ENCODE measurements at regions not wholly inside any gene's neighbourhood (a gene's known extent, or its start where the extent isn't known, plus 50 kb on each side); places are given as distances from the start of the nearest gene placed in this dataset.

GRCh38 chr4:23572382-23572781 lies 317.5 kb downstream of the PPARGC1A start:
- intact Hi-C loops (cut with micrococcal nuclease): no loop called here
- peaks cover 5% of the 10 kb centered on the region for H3K9me3 Mint-ChIP-seq
- no peaks in the 10 kb centered on the region for H3K36me3 Mint-ChIP-seq
- H3K4me1 Mint-ChIP-seq (ENCODE audit: low read depth): no peaks in the 10 kb centered on the region
- no peak for DNase-seq
- POLR2A ChIA-PET: no interaction called here
- no peaks in the 10 kb centered on the region for H3K27me3 Mint-ChIP-seq
- H3K27ac Mint-ChIP-seq: no peak overlapping the region
- CTCF ChIA-PET: no interaction called here
- no peak overlapping the region for H3K4me3 Mint-ChIP-seq

DNA sequence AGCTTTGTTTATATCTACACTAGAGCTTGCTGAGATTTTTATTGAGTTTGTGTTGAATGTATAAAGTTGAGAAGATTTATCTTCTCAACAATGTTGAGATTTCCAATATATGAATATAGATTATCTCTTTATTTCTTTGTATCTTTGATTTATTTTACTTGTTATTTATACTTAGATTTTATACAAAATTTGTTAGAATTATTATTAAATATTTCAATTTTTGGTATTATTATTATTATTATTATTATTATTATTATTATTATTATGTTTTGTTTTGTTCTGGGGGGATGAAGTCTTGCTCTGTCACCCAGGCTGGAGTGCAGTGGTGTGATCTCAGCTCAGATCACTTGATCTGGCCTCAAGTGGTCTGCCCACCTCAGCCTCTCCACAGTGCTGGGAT lies 322.5 kb downstream of the PPARGC1A start:
- H3K4me1 Mint-ChIP-seq (ENCODE audit: low read depth): no peaks in the 10 kb centered on the region
- H3K27ac Mint-ChIP-seq: no peak overlapping the region
- POLR2A ChIA-PET: no interaction called here
- H3K9me3 Mint-ChIP-seq: peaks cover 2% of the 10 kb centered on the region
- intact Hi-C loops (cut with micrococcal nuclease): no loop called here
- no peak for DNase-seq
- H3K27me3 Mint-ChIP-seq: no peaks in the 10 kb centered on the region
- H3K4me3 Mint-ChIP-seq: no peak overlapping the region
- no peaks in the 10 kb centered on the region for H3K36me3 Mint-ChIP-seq
- CTCF ChIA-PET: no interaction called here

DNA sequence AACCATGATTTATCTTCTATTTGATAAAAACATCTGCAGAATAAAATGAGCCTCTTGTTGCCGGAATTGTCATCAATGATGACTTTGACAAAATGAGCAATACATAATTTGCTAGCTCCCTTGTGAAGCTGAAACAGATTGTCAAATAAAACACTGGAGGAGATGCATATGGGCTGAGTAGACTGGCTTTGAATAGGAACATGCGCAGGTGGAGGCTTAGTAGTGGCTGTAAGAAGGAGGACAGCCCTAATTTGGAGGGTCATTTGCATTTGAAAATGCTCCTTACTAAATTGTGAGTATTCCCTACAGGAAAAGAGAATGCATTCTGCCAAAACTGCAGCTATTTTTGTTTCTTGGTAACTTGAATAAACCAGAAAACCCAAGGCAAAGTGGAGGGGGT lies 329.1 kb downstream of the PPARGC1A start:
- no peak overlapping the region for H3K27ac Mint-ChIP-seq
- H3K9me3 Mint-ChIP-seq: peaks cover 2% of the 10 kb centered on the region
- H3K4me3 Mint-ChIP-seq: no peak overlapping the region
- POLR2A ChIA-PET: no interaction called here
- CTCF ChIA-PET: no interaction called here
- intact Hi-C loops (cut with micrococcal nuclease): no loop called here
- no peaks in the 10 kb centered on the region for H3K36me3 Mint-ChIP-seq
- no peaks in the 10 kb centered on the region for H3K4me1 Mint-ChIP-seq (ENCODE audit: low read depth)
- no peak for DNase-seq
- no peaks in the 10 kb centered on the region for H3K27me3 Mint-ChIP-seq

- no peaks in the 10 kb centered on the region for H3K36me3 Mint-ChIP-seq
- no peak overlapping the region for H3K27ac Mint-ChIP-seq
- peaks cover 12% of the 10 kb centered on the region for H3K9me3 Mint-ChIP-seq
- intact Hi-C loops (cut with micrococcal nuclease): no loop called here
- POLR2A ChIA-PET: no interaction called here
- H3K27me3 Mint-ChIP-seq: no peaks in the 10 kb centered on the region
- H3K4me3 Mint-ChIP-seq: no peak overlapping the region
- CTCF ChIA-PET: no interaction called here
- no peak for DNase-seq
- no peaks in the 10 kb centered on the region for H3K4me1 Mint-ChIP-seq (ENCODE audit: low read depth)
Observed at GRCh38 chr4:23558101-23558500, 331.7 kb downstream of the PPARGC1A start.

DNA sequence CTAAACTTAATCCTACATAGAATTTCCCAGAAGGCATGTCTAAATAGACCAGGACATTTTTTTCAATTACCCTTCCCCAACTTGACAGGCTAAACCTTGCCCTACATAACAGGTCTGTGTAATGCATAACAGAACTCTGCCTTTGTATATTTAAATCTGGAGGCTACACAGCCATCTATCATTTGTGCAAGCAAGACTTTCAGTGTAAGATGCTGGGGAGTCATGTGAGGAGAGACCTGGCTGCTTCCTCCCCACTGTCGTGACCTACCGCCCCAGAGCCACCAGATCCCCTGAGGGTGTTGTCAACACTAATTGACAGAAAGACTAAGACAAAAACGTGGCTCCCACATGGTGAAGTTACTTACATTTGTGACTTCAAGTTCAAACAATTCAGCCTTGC lies 342.2 kb downstream of the PPARGC1A start:
- POLR2A ChIA-PET: no interaction called here
- DNase-seq: no peak
- H3K4me3 Mint-ChIP-seq: no peak overlapping the region
- intact Hi-C loops (cut with micrococcal nuclease): no loop called here
- H3K27me3 Mint-ChIP-seq: no peaks in the 10 kb centered on the region
- no peaks in the 10 kb centered on the region for H3K36me3 Mint-ChIP-seq
- no peaks in the 10 kb centered on the region for H3K4me1 Mint-ChIP-seq (ENCODE audit: low read depth)
- no peak overlapping the region for H3K27ac Mint-ChIP-seq
- H3K9me3 Mint-ChIP-seq: no peaks in the 10 kb centered on the region
- CTCF ChIA-PET: no interaction called here

DNA sequence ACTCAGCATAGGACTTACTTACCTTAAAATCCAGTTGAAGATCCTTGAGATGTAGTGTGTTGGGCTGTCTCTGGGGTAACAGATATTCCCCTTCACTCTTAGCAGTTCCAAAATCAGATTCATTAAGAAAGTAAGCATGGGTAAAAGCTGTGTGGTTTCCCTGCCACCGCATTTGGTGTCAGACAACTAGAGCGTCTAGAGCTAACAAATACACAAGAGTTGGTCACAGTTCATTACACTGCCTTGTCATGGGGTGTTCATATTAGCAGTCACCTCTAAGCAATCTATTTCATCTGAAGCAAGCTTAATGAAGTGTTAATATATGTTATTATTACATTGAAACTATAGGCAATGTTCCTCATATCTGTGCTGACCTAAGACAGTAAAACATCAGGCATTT lies 342.8 kb downstream of the PPARGC1A start:
- Mint-ChIP-seq H3K27ac (no peak overlapping the region), H3K4me3 (no peak overlapping the region), H3K36me3 (no peaks in the 10 kb centered on the region), H3K27me3 (no peaks in the 10 kb centered on the region), H3K4me1 (ENCODE audit: low read depth) (no peaks in the 10 kb centered on the region), H3K9me3 (no peaks in the 10 kb centered on the region)
- CTCF ChIA-PET: interaction anchor here (0.6 kb wide), 1 partner anchor 126 kb away, joined by 3 read pairs; no protein-coding TSS in a partner anchor
- intact Hi-C loops (cut with micrococcal nuclease): no loop called here
- POLR2A ChIA-PET: no interaction called here
- no peak for DNase-seq

GRCh38 chr4:23539969-23540569 lies 349.8 kb downstream of the PPARGC1A start:
- Mint-ChIP-seq H3K4me3 (no peak overlapping the region), H3K27ac (no peak overlapping the region), H3K27me3 (no peaks in the 10 kb centered on the region), H3K9me3 (peaks cover 21% of the 10 kb centered on the region), H3K36me3 (no peaks in the 10 kb centered on the region), H3K4me1 (ENCODE audit: low read depth) (no peaks in the 10 kb centered on the region)
- CTCF ChIA-PET: no interaction called here
- intact Hi-C loops (cut with micrococcal nuclease): no loop called here
- DNase-seq: no peak
- POLR2A ChIA-PET: no interaction called here

DNA sequence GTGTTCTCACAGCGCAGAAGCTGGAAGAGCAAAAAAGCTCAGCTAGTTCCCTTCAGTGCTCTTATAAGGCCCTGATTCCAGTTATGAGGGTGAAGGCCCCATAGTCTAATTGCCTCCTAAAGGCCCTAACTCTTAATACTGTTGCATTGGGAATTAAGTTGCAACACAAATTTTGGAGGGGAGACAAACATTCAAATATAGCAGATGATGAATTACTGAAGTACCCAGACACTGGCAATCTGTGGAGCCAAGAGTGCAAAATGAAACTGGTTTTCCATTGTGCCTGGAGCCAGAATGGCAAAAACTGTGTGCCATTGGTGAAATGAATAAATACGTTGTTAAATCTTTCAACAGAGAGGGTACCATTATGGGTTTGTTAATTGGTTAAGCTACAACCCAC lies 356.0 kb downstream of the PPARGC1A start:
- no peak for DNase-seq
- intact Hi-C loops (cut with micrococcal nuclease): no loop called here
- Mint-ChIP-seq H3K4me1 (ENCODE audit: low read depth) (no peaks in the 10 kb centered on the region), H3K27me3 (no peaks in the 10 kb centered on the region), H3K4me3 (no peak overlapping the region), H3K9me3 (peaks cover 32% of the 10 kb centered on the region), H3K36me3 (no peaks in the 10 kb centered on the region), H3K27ac (no peak overlapping the region)
- CTCF ChIA-PET: no interaction called here
- POLR2A ChIA-PET: no interaction called here

DNA sequence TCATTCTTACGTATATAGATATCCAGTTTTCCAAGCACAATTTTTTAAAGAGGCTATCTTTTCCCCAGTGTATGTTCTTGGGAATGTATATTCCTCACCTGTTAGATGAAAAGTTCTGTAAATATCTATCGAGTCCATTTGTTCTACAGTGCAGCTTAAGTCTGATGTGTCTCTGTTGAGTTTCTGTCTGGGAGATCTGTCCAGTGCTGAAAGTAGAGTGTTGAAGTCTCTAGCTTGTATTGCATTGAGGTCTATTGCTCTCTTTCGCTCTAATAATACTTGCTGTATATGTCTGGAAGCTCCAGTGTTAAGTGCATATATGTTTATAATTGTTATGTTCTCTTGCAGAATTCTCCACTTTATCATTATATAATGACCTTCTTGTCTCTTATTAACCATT lies 373.1 kb downstream of the PPARGC1A start:
- intact Hi-C loops (cut with micrococcal nuclease): no loop called here
- CTCF ChIA-PET: no interaction called here
- no peak overlapping the region for H3K4me3 Mint-ChIP-seq

GRCh38 chr4:23504083-23504482 lies 385.8 kb downstream of the PPARGC1A start:
- no peaks in the 10 kb centered on the region for H3K36me3 Mint-ChIP-seq
- ChIA-PET CTCF (no interaction called here), POLR2A (no interaction called here)
- no peak overlapping the region for H3K4me3 Mint-ChIP-seq
- DNase-seq: no peak
- H3K27ac Mint-ChIP-seq: no peak overlapping the region
- intact Hi-C loops (cut with micrococcal nuclease): no loop called here
- no peaks in the 10 kb centered on the region for H3K4me1 Mint-ChIP-seq (ENCODE audit: low read depth)
- H3K27me3 Mint-ChIP-seq: no peaks in the 10 kb centered on the region
- H3K9me3 Mint-ChIP-seq: no peaks in the 10 kb centered on the region

More for the DNA sequence above, 373.1 kb downstream of the PPARGC1A start:
- no peak overlapping the region for H3K27ac Mint-ChIP-seq
- POLR2A ChIA-PET: no interaction called here
- no peaks in the 10 kb centered on the region for H3K36me3 Mint-ChIP-seq
- H3K4me1 Mint-ChIP-seq (ENCODE audit: low read depth): no peaks in the 10 kb centered on the region
- H3K9me3 Mint-ChIP-seq: peaks cover 11% of the 10 kb centered on the region
- DNase-seq: no peak
- H3K27me3 Mint-ChIP-seq: no peaks in the 10 kb centered on the region

GRCh38 chr4:23500894-23501449 lies 388.9 kb downstream of the PPARGC1A start:
- CTCF ChIA-PET: no interaction called here

GRCh38 chr4:23485801-23486200 lies 404.0 kb downstream of the PPARGC1A start:
- intact Hi-C loops (cut with micrococcal nuclease): no loop called here
- no peak overlapping the region for H3K27ac Mint-ChIP-seq
- no peak for DNase-seq
- H3K4me1 Mint-ChIP-seq (ENCODE audit: low read depth): no peaks in the 10 kb centered on the region
- H3K4me3 Mint-ChIP-seq: no peak overlapping the region
- no peaks in the 10 kb centered on the region for H3K9me3 Mint-ChIP-seq
- H3K27me3 Mint-ChIP-seq: no peaks in the 10 kb centered on the region
- no peaks in the 10 kb centered on the region for H3K36me3 Mint-ChIP-seq
- ChIA-PET CTCF (no interaction called here), POLR2A (interaction anchor here (0.9 kb wide), 1 partner anchor 49 kb away, joined by 3 read pairs; no protein-coding TSS in a partner anchor)

More at GRCh38 chr4:23500894-23501449, 388.9 kb downstream of the PPARGC1A start:
- intact Hi-C loops (cut with micrococcal nuclease): no loop called here
- H3K4me3 Mint-ChIP-seq: no peak overlapping the region
- DNase-seq: no peak
- H3K27me3 Mint-ChIP-seq: no peaks in the 10 kb centered on the region
- H3K27ac Mint-ChIP-seq: no peak overlapping the region
- H3K36me3 Mint-ChIP-seq: no peaks in the 10 kb centered on the region
- POLR2A ChIA-PET: no interaction called here
- H3K9me3 Mint-ChIP-seq: peaks cover 9% of the 10 kb centered on the region
- no peaks in the 10 kb centered on the region for H3K4me1 Mint-ChIP-seq (ENCODE audit: low read depth)

GRCh38 chr4:23484689-23485088 lies 405.2 kb downstream of the PPARGC1A start:
- H3K4me1 Mint-ChIP-seq (ENCODE audit: low read depth): no peaks in the 10 kb centered on the region
- POLR2A ChIA-PET: no interaction called here
- no peak for DNase-seq
- H3K4me3 Mint-ChIP-seq: no peak overlapping the region
- no peaks in the 10 kb centered on the region for H3K36me3 Mint-ChIP-seq
- intact Hi-C loops (cut with micrococcal nuclease): no loop called here
- CTCF ChIA-PET: no interaction called here
- H3K27me3 Mint-ChIP-seq: no peaks in the 10 kb centered on the region
- H3K9me3 Mint-ChIP-seq: no peaks in the 10 kb centered on the region
- H3K27ac Mint-ChIP-seq: no peak overlapping the region
